HCT116 (cell line): ENCODE measurements at regions not wholly inside any gene's neighbourhood (a gene's known extent, or its start where the extent isn't known, plus 50 kb on each side); places are given as distances from the start of the nearest gene placed in this dataset.
"Not testable (repeated sequence)": the region's sequence is repeated elsewhere in the genome, so short reads cannot be mapped to it uniquely, and the experiment has no call there.

Experiments
- CTCF ChIP-seq, 3 experiments: fragments of 200-600 bp in 1 of 3; sonication (generic) in 1 of 3; IDR thresholded peaks in 2 of 3; conservative IDR thresholded peaks in 1 of 3; 2 replicates each; pipeline ENCODE4 v1.5.1; 2012 to 2017; ENCODE audit warnings: low read depth in 2 of 3, low read length in 2 of 3, antibody characterized with exemption in 1 of 3, borderline replicate concordance in 1 of 3, control low read depth in 1 of 3, mild to moderate bottlenecking in 1 of 3, mixed read lengths in 1 of 3, mixed run types in 1 of 3, moderate library complexity in 1 of 3; ENCODE audit not compliant: insufficient read depth in 1 of 3
- EZH2 ChIP-seq: fragments of 200-600 bp; sonication (generic); IDR thresholded peaks from 2 replicates; pipeline ENCODE4 v1.6.1; 2017; ENCODE audit warnings: antibody characterized with exemption, mixed run types
- EZH2phosphoT487 ChIP-seq: fragments of 200-600 bp; IDR thresholded peaks from 2 replicates; pipeline ENCODE4 v1.6.1; 2018; ENCODE audit warnings: antibody characterized with exemption, borderline replicate concordance
- FOSL1 ChIP-seq: IDR thresholded peaks from 2 replicates; pipeline ENCODE4 v1.6.1; 2012; ENCODE audit warnings: low read depth
- POLR2A ChIP-seq: IDR thresholded peaks from 2 replicates; pipeline ENCODE4 v1.7.0; 2011; ENCODE audit warnings: borderline replicate concordance; ENCODE audit not compliant: insufficient read depth, insufficient read length; ENCODE audit errors: extremely low read depth
- POLR2AphosphoS5 ChIP-seq: IDR thresholded peaks from 2 replicates; pipeline ENCODE4 v1.6.1; 2011; ENCODE audit warnings: mild to moderate bottlenecking, low read depth, low read length, moderate library complexity
- RAD21 ChIP-seq: IDR thresholded peaks from 2 replicates; pipeline ENCODE4 v1.6.1; 2012; ENCODE audit warnings: low read depth, mild to moderate bottlenecking
- REST ChIP-seq: IDR thresholded peaks from 2 replicates; pipeline ENCODE4 v1.6.1; 2012; ENCODE audit warnings: low read depth
- SIN3A ChIP-seq: IDR thresholded peaks from 2 replicates; pipeline ENCODE4 v1.6.1; 2012; ENCODE audit warnings: low read depth
- TCF7L2 ChIP-seq: IDR thresholded peaks from 2 replicates; pipeline ENCODE4 v1.7.0; 2011; ENCODE audit warnings: borderline replicate concordance, inconsistent platforms; ENCODE audit not compliant: insufficient read depth, insufficient read length; ENCODE audit errors: extremely low read depth
- ZNF274 ChIP-seq: fragments of 200-500 bp; sonication (Bioruptor generic); IDR thresholded peaks from 2 replicates; pipeline ENCODE4 v1.6.1; 2014; ENCODE audit warnings: mild to moderate bottlenecking, low read depth, low read length, inconsistent platforms

- not testable (repeated sequence) for TF ChIP-seq POLR2A; EZH2; REST; CTCF (IDR thresholded peaks at IDR 0.05 in 2 of 3, conservative IDR thresholded peaks at IDR 0.05 in 1 of 3; ENCODE audit: borderline replicate concordance in 1 of 3, insufficient read depth in 1 of 3, low read depth in 2 of 3, low read length in 2 of 3); SIN3A; POLR2AphosphoS5; EZH2phosphoT487; FOSL1; RAD21; ZNF274; TCF7L2
Observed at GRCh38 chr14:106365894-106366293, 839.5 kb downstream of the TMEM121 start.
